ENCODE measurements at regions not wholly inside any gene's neighbourhood (a gene's known extent, or its start where the extent isn't known, plus 50 kb on each side); places are given as distances from the start of the nearest gene placed in this dataset.

GRCh38 chr19:31528261-31528660 is 179.0 kb upstream of the TSHZ3 start:
- POLR2A ChIA-PET: no interaction called here
- ATAC-seq: no peak

More at GRCh38 chr19:31528261-31528660, 179.0 kb upstream of the TSHZ3 start:
- no peak for TF ChIP-seq PBX3 (IDR thresholded peaks at IDR 0.05)
- TF ChIP-seq RARB (CRISPR knock-in tag; IDR thresholded peaks at IDR 0.05): no peak
- TF ChIP-seq MAFK (IDR thresholded peaks at IDR 0.05; ENCODE audit: partially characterized antibody): no peak
- TF ChIP-seq CEBPB (IDR thresholded peaks at IDR 0.05): no peak
- no peak for TF ChIP-seq JUN (IDR thresholded peaks at IDR 0.05)
- no peak for TF ChIP-seq HMGXB4 (CRISPR knock-in tag; IDR thresholded peaks at IDR 0.05; ENCODE audit: borderline replicate concordance)
- no peak for TF ChIP-seq POLR2AphosphoS2 (conservative IDR thresholded peaks at IDR 0.05; ENCODE audit: low read length)
- no peak for TF ChIP-seq HEYL (CRISPR knock-in tag; IDR thresholded peaks at IDR 0.05)
- TF ChIP-seq RAD21 (conservative IDR thresholded peaks at IDR 0.05 in 1 of 2, IDR thresholded peaks at IDR 0.05 in 1 of 2): no peak
- TF ChIP-seq, protein P1, sequence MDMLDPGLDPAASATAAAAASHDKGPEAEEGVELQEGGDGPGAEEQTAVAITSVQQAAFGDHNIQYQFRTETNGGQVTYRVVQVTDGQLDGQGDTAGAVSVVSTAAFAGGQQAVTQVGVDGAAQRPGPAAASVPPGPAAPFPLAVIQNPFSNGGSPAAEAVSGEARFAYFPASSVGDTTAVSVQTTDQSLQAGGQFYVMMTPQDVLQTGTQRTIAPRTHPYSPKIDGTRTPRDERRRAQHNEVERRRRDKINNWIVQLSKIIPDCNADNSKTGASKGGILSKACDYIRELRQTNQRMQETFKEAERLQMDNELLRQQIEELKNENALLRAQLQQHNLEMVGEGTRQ (IDR thresholded peaks at IDR 0.05): no peak
- no peak for TF ChIP-seq SREBF2 (IDR thresholded peaks at IDR 0.05)
- no peak for TF ChIP-seq TFCP2L1 (CRISPR knock-in tag; IDR thresholded peaks at IDR 0.05)
- TF ChIP-seq FOSL2 (IDR thresholded peaks at IDR 0.05): no peak
- no peak for TF ChIP-seq FOSL2 (CRISPR knock-in tag; IDR thresholded peaks at IDR 0.05)
- no peak for TF ChIP-seq FOSB (CRISPR knock-in tag; IDR thresholded peaks at IDR 0.05)
- TF ChIP-seq, protein P2, sequence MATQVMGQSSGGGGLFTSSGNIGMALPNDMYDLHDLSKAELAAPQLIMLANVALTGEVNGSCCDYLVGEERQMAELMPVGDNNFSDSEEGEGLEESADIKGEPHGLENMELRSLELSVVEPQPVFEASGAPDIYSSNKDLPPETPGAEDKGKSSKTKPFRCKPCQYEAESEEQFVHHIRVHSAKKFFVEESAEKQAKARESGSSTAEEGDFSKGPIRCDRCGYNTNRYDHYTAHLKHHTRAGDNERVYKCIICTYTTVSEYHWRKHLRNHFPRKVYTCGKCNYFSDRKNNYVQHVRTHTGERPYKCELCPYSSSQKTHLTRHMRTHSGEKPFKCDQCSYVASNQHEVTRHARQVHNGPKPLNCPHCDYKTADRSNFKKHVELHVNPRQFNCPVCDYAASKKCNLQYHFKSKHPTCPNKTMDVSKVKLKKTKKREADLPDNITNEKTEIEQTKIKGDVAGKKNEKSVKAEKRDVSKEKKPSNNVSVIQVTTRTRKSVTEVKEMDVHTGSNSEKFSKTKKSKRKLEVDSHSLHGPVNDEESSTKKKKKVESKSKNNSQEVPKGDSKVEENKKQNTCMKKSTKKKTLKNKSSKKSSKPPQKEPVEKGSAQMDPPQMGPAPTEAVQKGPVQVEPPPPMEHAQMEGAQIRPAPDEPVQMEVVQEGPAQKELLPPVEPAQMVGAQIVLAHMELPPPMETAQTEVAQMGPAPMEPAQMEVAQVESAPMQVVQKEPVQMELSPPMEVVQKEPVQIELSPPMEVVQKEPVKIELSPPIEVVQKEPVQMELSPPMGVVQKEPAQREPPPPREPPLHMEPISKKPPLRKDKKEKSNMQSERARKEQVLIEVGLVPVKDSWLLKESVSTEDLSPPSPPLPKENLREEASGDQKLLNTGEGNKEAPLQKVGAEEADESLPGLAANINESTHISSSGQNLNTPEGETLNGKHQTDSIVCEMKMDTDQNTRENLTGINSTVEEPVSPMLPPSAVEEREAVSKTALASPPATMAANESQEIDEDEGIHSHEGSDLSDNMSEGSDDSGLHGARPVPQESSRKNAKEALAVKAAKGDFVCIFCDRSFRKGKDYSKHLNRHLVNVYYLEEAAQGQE (IDR thresholded peaks at IDR 0.05): no peak
- no peak for TF ChIP-seq NPAS2 (CRISPR knock-in tag; IDR thresholded peaks at IDR 0.05; ENCODE audit: borderline replicate concordance)
- no peak for TF ChIP-seq CTCF (IDR thresholded peaks at IDR 0.05)
- no peak for TF ChIP-seq CHD2 (IDR thresholded peaks at IDR 0.05; ENCODE audit: low read length, partially characterized antibody)
- no peak for FAIRE-seq
- H3K4me1 ChIP-seq: no peaks in the 10 kb centered on the region
- no peak overlapping the region for H3K4me3 ChIP-seq
- no peak overlapping the region for H3K4me2 ChIP-seq
- no peak for DNase-seq (ENCODE audit: low read depth in 1 of 2, low spot score in 1 of 2)
- H3K27ac ChIP-seq: no peak overlapping the region
- CTCF ChIA-PET: interaction anchor here (1.3 to 1.7 kb wide), 3 partner anchors 10 to 14 kb away, joined by 5 read pairs; no protein-coding TSS in a partner anchor
- WGBS (ENCODE audit: missing lambda C conversion rate): 23% methylated on average over 3 of the region's 3 CpGs
- peaks cover 36% of the 10 kb centered on the region for H3K9me3 ChIP-seq

All from A549 (cell line).